ENCODE measurements at regions not wholly inside any gene's neighbourhood (a gene's known extent, or its start where the extent isn't known, plus 50 kb on each side); places are given as distances from the start of the nearest gene placed in this dataset.
A peak's percentile ranks its signal among the peaks of the same experiment; 100 is the strongest.

DNA sequence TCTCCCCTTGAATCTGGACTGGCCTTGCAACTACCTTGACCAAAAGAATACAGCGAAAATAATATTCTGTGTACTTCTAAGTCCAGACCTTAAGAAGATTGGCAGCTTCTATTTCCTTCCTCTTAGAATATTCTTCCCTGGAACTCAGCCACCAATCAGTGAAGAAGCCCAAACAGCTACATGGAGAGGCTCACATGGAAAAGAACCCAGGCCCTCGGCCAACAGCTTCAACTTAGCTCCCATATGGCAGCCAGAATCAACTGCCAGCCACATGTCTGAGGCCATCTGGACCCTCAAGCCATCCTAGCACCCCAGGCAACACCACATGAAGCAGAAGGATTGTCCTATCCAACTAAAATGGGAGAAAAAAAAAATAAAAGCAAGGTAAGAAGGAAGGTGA, 178.8 kb downstream of the IBTK start:
- no peak for DNase-seq

DNA sequence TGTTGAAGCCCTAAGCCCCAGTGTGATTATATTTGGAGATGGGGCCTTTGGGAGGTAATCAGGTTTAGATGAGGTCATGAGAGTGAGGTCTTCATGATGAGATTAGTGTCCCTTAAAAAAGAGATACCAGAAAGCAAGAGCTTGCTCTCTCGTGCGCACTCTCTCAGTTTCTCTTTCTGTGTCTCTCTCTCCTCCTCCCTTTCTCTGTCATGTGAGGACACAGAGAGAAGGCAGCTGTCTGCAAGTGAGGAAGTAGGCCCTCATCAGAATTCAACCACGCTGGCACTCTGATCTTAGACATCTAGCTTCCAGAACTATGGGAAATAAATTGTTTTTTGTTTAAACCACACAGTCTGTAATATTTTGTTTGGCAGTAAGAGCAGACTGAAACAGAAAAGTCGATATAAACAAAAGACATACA, 180.5 kb downstream of the IBTK start:
- DNase-seq, result no peak

DNA sequence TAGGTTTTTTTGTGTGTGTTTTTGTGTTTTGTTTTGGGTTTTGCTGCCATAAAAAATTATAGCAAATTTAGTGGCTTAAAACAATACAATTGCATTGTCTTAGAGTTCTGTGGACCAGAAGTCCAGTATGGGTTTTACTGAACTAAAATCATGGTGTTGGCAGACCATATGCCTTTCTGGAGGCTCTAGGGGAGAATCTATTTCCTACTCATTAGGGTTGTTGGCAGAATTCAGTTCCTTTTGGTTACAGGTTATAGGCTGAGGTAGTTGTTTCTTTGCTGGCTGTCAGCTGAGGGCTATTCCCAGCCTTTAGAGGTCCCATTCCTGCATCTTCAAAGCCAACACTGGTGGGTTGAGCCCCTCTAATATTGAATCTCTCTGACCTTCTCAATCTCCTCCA, 181.3 kb downstream of the IBTK start:
- no peak for DNase-seq

DNA sequence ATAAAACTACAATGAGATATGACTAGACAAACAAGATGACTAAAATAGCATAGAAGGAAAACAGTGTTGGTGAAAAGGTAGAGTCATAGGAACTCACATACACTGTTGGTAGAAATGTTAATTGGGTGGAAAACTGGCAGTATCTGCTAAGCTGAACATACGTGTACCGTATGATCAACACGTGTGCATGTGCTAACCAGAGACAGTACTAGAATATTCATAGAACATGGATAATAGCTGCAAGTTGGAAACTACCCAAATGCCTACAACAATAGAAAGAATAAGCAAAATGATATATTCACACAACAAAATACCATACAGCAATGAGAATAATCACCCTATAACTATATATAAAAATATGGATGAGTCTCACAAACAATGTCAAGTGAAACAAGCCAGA, 184.0 kb downstream of the IBTK start:
- no peak for DNase-seq

DNA sequence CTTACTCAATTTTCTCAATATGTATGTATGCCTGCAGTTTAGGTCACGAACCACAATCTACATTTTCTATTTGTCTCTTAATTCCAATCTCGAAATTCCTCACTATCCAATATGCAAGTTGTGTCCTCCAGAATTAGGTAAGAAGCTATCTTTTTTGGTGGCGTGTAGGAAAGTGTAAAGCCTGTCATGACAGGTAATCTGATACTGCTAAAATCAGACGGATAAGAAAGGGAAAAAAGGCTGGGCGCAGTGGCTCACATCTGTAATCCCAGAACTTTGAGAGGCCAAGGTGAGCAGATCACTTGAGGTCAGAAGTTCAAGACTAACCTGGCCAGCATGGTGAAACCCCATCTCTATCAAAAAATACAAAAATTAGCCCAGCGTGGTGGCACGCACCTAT, 185.3 kb downstream of the IBTK start:
- no peak for DNase-seq

DNA sequence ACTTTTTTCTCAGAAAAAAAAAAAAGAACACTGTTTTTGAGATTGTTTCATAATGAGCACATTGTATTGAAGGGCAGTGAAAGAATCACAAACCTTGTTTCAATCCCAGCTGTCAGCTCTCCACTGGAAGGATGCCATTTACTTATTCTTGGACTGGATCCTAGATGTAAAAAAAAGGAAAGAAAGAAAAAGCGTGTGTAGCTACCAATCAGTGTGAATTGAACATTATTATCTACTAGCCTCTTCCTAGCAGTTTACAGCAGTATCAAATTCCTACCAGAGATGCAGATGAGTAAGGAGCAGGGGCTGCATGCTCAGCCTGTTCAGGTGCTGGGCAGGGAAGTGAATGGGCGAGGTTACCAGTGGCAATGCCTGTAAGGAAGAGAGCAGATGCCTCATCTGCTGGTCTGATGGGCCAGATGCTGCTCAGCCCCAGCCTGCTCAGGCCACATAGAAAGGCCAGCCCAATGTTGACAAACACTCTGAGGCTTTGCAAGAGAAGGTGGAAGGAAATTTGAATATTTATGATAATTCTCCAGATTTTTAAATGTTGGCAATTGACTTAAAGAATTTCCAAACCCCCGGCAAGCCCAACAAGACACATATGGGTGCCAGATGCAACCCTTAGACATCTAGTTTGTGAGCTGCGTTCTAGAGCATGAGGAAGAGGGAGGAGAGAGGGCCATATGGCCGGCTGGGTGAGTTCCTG, 189.5 kb downstream of the IBTK start:
- DNase-seq, result no peak

GRCh38 chr6:82056567-82056966, 191.0 kb downstream of the IBTK start:
- no peak for DNase-seq

DNA sequence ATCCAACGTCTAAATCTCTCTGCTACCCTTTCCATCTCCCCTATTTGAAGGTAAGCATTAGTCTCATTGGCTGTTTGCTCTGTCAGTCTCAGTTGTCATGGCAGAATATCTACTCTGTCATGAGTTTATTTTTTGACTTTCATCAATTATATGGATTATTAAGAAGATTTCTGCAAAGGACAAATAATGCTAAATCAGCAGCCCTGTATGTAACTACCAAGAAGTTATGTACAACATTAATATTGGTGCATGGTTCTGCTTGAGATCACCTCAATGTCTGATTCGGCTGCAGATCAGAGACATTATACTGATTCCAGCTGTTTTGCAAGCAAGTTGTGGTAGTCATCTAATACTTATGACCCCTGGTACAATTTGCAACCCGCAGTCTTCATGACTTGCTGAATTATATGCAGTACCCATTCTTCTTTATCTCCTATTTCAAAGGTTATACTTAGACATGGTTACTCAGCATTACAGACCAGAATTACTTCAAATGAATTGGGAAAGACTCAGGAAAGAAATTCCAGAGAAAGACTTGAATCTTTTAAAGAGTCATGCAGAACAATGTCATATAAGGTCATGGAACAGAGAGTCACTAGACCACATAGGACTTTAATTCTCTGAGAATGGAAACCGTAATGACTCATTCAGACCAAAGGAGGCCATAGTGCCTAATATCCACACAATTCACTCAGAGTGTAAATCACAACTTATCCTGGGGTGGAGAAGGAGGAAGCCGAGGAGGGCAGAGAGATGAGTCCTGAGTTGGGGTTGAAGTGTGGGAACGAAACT, 201.4 kb downstream of the IBTK start:
- no peak for DNase-seq

DNA sequence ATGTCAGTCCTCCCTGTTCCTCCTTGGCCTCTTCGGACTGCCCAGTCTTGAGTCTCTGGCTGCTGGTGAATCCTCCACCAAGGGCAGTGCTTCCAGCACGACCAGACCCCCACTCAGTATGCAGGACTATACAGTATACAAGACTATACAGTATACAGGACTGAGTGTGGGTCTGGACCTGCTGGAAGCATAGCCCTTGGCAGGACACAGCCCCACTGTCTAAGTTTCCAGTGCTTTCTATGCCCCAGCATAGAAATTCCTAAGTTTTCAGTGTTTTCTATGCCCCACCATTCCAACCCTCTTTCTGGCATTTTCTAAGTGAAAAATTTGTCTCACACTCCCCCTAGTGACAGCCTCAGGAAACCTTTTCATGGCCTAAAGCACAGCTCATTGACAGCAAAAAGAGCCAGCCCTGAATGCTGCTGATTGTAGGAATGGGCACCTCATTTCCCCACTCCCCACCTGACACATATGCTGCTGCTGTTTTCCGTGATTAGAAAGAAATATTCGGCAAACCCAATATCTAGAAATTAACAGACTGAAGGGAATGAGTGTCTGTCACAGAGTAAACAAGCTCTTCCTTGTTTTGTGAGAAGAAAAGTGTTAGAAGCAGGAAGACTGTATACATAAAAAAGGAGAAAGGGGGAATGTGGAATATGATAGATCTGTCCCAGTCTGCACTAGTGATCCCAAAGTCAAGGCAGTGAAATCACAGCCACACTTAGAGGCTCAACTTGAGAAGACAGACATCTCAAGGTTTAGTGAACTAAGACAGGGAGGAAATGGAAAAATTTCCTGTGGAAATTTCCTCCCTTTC, 206.9 kb downstream of the IBTK start:
- peak in 1 of 2 experiments; percentile 8 for DNase-seq

- no peak for DNase-seq
These were observed 208.9 kb downstream of the IBTK start for GRCh38 chr6:82038631-82039030.

DNA sequence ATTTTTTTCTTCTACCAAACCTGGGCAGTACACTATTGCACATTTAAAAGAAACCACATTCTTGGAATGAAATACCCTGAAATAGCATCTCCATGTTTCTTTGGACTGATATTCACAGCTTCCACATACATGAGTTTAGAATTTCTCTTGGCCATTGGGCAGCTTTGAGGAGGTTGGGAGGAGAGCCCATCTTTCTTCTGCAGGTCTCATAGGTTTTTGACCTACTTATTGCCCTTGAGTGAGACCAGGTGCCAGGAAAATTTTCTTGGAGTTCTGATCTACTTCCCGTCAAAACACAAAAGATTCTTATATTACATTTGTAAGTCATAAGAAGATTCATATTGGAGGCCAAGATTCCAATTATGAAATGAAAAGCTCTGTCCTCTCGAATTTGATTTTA, 212.0 kb downstream of the IBTK start:
- DNase-seq, result no peak

- no peak for DNase-seq
These were observed 213.8 kb downstream of the IBTK start for GRCh38 chr6:82033631-82034211.

GRCh38 chr6:82032444-82032843, 215.1 kb downstream of the IBTK start:
- DNase-seq, result no peak

GRCh38 chr6:82030761-82031503, 216.6 kb downstream of the IBTK start:
- no peak for DNase-seq

GRCh38 chr6:82030301-82030700, 217.2 kb downstream of the IBTK start:
- DNase-seq, result no peak

GRCh38 chr6:82025271-82025670, 222.3 kb downstream of the IBTK start:
- no peak for DNase-seq

GRCh38 chr6:82022614-82023129, 224.9 kb downstream of the IBTK start:
- DNase-seq, result no peak

GRCh38 chr6:82017773-82018172, 229.8 kb downstream of the IBTK start:
- no peak for DNase-seq

DNA sequence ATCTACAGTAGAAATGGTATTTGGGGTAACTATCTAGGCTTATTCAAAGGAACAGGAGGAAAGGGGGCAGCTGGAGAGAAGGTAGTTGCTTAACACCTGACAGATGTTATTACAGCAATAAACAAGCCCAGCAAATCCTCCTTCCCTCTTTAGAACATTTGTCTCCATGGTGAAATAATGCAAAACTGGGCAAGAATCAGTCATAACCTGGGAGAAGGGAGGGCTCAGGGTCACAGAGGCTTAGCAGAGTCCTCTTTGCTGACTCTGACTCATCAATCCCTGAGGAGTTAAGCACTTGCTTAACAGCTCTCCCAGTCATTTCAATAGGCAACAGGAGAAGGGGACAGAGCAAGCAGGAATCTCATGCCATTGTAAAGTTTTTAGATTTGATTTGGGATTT, 230.3 kb downstream of the IBTK start:
- DNase-seq, result no peak

GRCh38 chr6:82015526-82015925, 232.0 kb downstream of the IBTK start:
- DNase-seq, result no peak

DNA sequence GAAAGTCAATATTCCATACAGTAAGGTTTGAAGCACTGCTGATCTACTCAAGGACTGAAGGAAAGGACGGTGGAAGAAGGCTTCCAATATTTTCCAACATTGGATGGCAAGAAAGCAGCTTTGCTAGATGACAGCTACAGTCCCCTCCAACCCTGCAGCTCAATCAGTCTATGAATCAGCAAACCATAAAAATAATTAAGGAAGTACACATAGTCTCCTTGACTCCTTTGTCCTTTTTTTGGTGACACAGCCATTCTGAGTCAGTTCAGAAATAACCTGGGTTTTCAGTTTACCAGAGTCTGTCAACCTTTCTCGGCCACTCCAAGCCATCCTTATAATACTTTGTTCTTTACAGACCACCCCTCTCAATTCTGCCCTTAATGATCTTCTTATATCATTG, 232.5 kb downstream of the IBTK start:
- DNase-seq, result no peak

All from NCI-H1930 (cell line).